PC-3 (cell line): ENCODE measurements at regions not wholly inside any gene's neighbourhood (a gene's known extent, or its start where the extent isn't known, plus 50 kb on each side); places are given as distances from the start of the nearest gene placed in this dataset.
A peak's percentile ranks its signal among the peaks of the same experiment; 100 is the strongest.

Source experiments
- ATAC-seq: fragments of 200-7000 bp; cut with Tn5 transposase; 2 replicates; pipeline ENCODE4 v1.9.1; 2020; ENCODE audit warnings: mild to moderate bottlenecking, moderate library complexity
- BruUV-seq: library from RNA; stranded (reverse); fragments of 400-500 nt; replicated peaks from 2 replicates; lab custom pipeline; 2021; lab: Mats Ljungman, UMichigan
- CTCF ChIA-PET: fragments of 300-600 bp; sonication (Branson Sonifier 250); formaldehyde crosslinking; loops from one replicate; lab custom pipeline; 2022; ENCODE audit warnings: antibody characterized with exemption; lab: Charles Lee
- POLR2A ChIA-PET: fragments of 300-600 bp; sonication (Branson Sonifier 250); formaldehyde crosslinking; loops from one replicate; lab custom pipeline; 2022; ENCODE audit warnings: antibody characterized with exemption; ENCODE audit not compliant: unreplicated experiment; lab: Charles Lee
- DNase-seq: peaks from one replicate; pipeline ENCODE4 v3.0.0-alpha.2; 2015
- H2AFZ ChIP-seq: fragments of 300-600 bp; sonication (generic); 2 replicates; pipeline ENCODE4 v1.6.0; 2016; ENCODE audit warnings: antibody characterized with exemption, low read length
- H3F3A ChIP-seq: fragments of 300-600 bp; sonication (generic); one replicate; pipeline ENCODE4 v1.6.0; 2017; ENCODE audit warnings: antibody characterized with exemption, low read length, control low read depth, mild to moderate bottlenecking; ENCODE audit not compliant: unreplicated experiment
- H3K27ac ChIP-seq: fragments of 300-600 bp; sonication (generic); 2 replicates; pipeline ENCODE4 v1.5.1; 2016; ENCODE audit warnings: mild to moderate bottlenecking, low read length
- H3K27me3 ChIP-seq: fragments of 300-600 bp; sonication (generic); 2 replicates; pipeline ENCODE4 v1.6.1; 2016; ENCODE audit warnings: low read length, mixed read lengths
- H3K36me3 ChIP-seq: fragments of 300-600 bp; sonication (generic); 2 replicates; pipeline ENCODE4 v1.6.1; 2016; ENCODE audit warnings: low read depth, mixed run types, low read length, mixed read lengths
- H3K4me1 ChIP-seq: fragments of 300-600 bp; sonication (generic); 2 replicates; pipeline ENCODE4 v1.5.1; 2016; ENCODE audit warnings: low read length; ENCODE audit not compliant: insufficient read depth
- H3K4me2 ChIP-seq: fragments of 300-600 bp; sonication (generic); 2 replicates; pipeline ENCODE4 v1.6.0; 2016; ENCODE audit warnings: low read length
- H3K4me3 ChIP-seq: fragments of 300-600 bp; sonication (generic); 2 replicates; pipeline ENCODE4 v1.5.1; 2016; ENCODE audit warnings: mild to moderate bottlenecking, low read length, mixed read lengths
- H3K79me2 ChIP-seq: fragments of 300-600 bp; sonication (generic); 2 replicates; pipeline ENCODE4 v1.6.1; 2017; ENCODE audit warnings: low read length, mixed read lengths
- H3K9ac ChIP-seq: fragments of 300-600 bp; sonication (generic); 2 replicates; pipeline ENCODE4 v1.6.0; 2016; ENCODE audit warnings: mild to moderate bottlenecking, low read length
- H3K9me2 ChIP-seq: fragments of 300-600 bp; sonication (generic); replicated peaks from 2 replicates; pipeline ENCODE4 v1.6.1; 2016; ENCODE audit warnings: mixed run types, low read length, mixed read lengths
- H3K9me3 ChIP-seq: fragments of 300-600 bp; sonication (generic); 2 replicates; pipeline ENCODE4 v1.6.1; 2016; ENCODE audit warnings: low read length, mixed read lengths
- H4K20me1 ChIP-seq: fragments of 300-600 bp; sonication (generic); 2 replicates; pipeline ENCODE4 v1.6.1; 2016; ENCODE audit warnings: low read length, mixed read lengths
- CTCF ChIP-seq: fragments of 300-600 bp; sonication (generic); conservative IDR thresholded peaks from 2 replicates; pipeline ENCODE4 v1.5.1; 2017; ENCODE audit warnings: antibody characterized with exemption, low read depth, mild to moderate bottlenecking, low read length
- EZH2 ChIP-seq: fragments of 300-600 bp; sonication (generic); IDR thresholded peaks from one replicate; pipeline ENCODE4 v1.6.1; 2017; ENCODE audit warnings: antibody characterized with exemption, mild to moderate bottlenecking, low read length; ENCODE audit not compliant: unreplicated experiment
- EZH2phosphoT487 ChIP-seq: fragments of 300-600 bp; sonication (generic); IDR thresholded peaks from 2 replicates; pipeline ENCODE4 v1.6.1; 2018; ENCODE audit warnings: mild to moderate bottlenecking, antibody characterized with exemption, low read length, borderline replicate concordance
- intact Hi-C: fragments of 100-400 bp; cut with micrococcal nuclease; formaldehyde crosslinking; loops from 2 replicates; pipeline ENCODE4 v1.9.0; 2023

- Histone ChIP-seq H3K4me1 (no peaks in the 10 kb centered on the region), H2AFZ (peak overlapping the region; percentile 25), H3K36me3 (no peaks in the 10 kb centered on the region), H3K9me2 (no peaks in the 10 kb centered on the region), H3K4me3 (no peak overlapping the region), H3K9ac (no peak overlapping the region), H4K20me1 (no peaks in the 10 kb centered on the region), H3F3A (no peaks in the 10 kb centered on the region), H3K9me3 (no peaks in the 10 kb centered on the region), H3K4me2 (no peak overlapping the region), H3K27me3 (no peaks in the 10 kb centered on the region), H3K27ac (no peak overlapping the region), H3K79me2 (no peaks in the 10 kb centered on the region)
- CTCF ChIA-PET: no interaction called here
- POLR2A ChIA-PET: no interaction called here
- no peak for TF ChIP-seq EZH2
- peak; percentile 84 for TF ChIP-seq CTCF
- TF ChIP-seq EZH2phosphoT487: no peak
- intact Hi-C loops: loop anchor here (10.0 kb wide), 1 partner anchor 781 kb away; the partner anchor contains the start of gene MEIS1
- BruUV-seq: no TSS peak
- peak; percentile 74 for DNase-seq
- peak; percentile 85 for ATAC-seq
Observed at GRCh38 chr2:67215214-67216055, 181.7 kb upstream of the ETAA1 start.

GRCh38 chr2:67216103-67216502, 181.0 kb upstream of the ETAA1 start:
- TF ChIP-seq CTCF: no peak
- TF ChIP-seq EZH2phosphoT487: no peak
- no peak for TF ChIP-seq EZH2
- H3K27ac ChIP-seq: no peak overlapping the region
- no TSS peak for BruUV-seq
- H3K4me1 ChIP-seq: no peaks in the 10 kb centered on the region
- no peaks in the 10 kb centered on the region for H3K9me3 ChIP-seq
- ChIA-PET CTCF (no interaction called here), POLR2A (no interaction called here)
- H3K36me3 ChIP-seq: no peaks in the 10 kb centered on the region
- H3K27me3 ChIP-seq: no peaks in the 10 kb centered on the region
- no peaks in the 10 kb centered on the region for H3F3A ChIP-seq
- H3K4me2 ChIP-seq: no peak overlapping the region
- ATAC-seq: no peak
- no peak overlapping the region for H3K4me3 ChIP-seq
- H3K9ac ChIP-seq: no peak overlapping the region
- H2AFZ ChIP-seq: no peak overlapping the region
- intact Hi-C loops: loop anchor here (10.0 kb wide), 1 partner anchor 781 kb away; the partner anchor contains the start of gene MEIS1
- DNase-seq: no peak
- no peaks in the 10 kb centered on the region for H3K79me2 ChIP-seq
- no peaks in the 10 kb centered on the region for H3K9me2 ChIP-seq
- no peaks in the 10 kb centered on the region for H4K20me1 ChIP-seq

- no peaks in the 10 kb centered on the region for H3K9me3 ChIP-seq
- H3K27ac ChIP-seq: no peak overlapping the region
- H3F3A ChIP-seq: no peaks in the 10 kb centered on the region
- H3K4me3 ChIP-seq: no peak overlapping the region
- ATAC-seq: no peak
- TF ChIP-seq CTCF (no peak), EZH2phosphoT487 (no peak), EZH2 (no peak)
- H3K4me1 ChIP-seq: no peaks in the 10 kb centered on the region
- CTCF ChIA-PET: no interaction called here
- DNase-seq: no peak
- no peak overlapping the region for H3K4me2 ChIP-seq
- no peaks in the 10 kb centered on the region for H3K36me3 ChIP-seq
- POLR2A ChIA-PET: no interaction called here
- no TSS peak for BruUV-seq
- no peaks in the 10 kb centered on the region for H3K27me3 ChIP-seq
- no peaks in the 10 kb centered on the region for H3K79me2 ChIP-seq
- H2AFZ ChIP-seq: no peak overlapping the region
- H3K9me2 ChIP-seq: no peaks in the 10 kb centered on the region
- intact Hi-C loops: loop anchor here (10.0 kb wide), 1 partner anchor 782 kb away; the partner anchor contains the start of gene MEIS1
- H4K20me1 ChIP-seq: no peaks in the 10 kb centered on the region
- H3K9ac ChIP-seq: no peak overlapping the region
Observed at GRCh38 chr2:67216881-67217280, 180.3 kb upstream of the ETAA1 start.
